ENCODE measurements at regions not wholly inside any gene's neighbourhood (a gene's known extent, or its start where the extent isn't known, plus 50 kb on each side); places are given as distances from the start of the nearest gene placed in this dataset.
"Not testable (repeated sequence)": the region's sequence is repeated elsewhere in the genome, so short reads cannot be mapped to it uniquely, and the experiment has no call there.

GRCh38 chr4:1572964-1573720 lies 111.0 kb downstream of the FAM53A start:
- DNase-seq (ENCODE audit: low read depth in 2 of 2): no peak

GRCh38 chr4:1572521-1572920 lies 111.6 kb downstream of the FAM53A start:
- DNase-seq (ENCODE audit: low read depth in 2 of 2): no peak

GRCh38 chr4:1572010-1572385 lies 112.1 kb downstream of the FAM53A start:
- DNase-seq (ENCODE audit: low read depth in 2 of 2): no peak

- DNase-seq (ENCODE audit: low read depth in 2 of 2): no peak
These were observed 112.7 kb downstream of the FAM53A start for GRCh38 chr4:1571165-1572009.

GRCh38 chr4:1570291-1571164 lies 113.6 kb downstream of the FAM53A start:
- no peak for DNase-seq (ENCODE audit: low read depth in 2 of 2)

- no peak for DNase-seq (ENCODE audit: low read depth in 2 of 2)
These were observed 114.5 kb downstream of the FAM53A start for GRCh38 chr4:1569461-1570151.

GRCh38 chr4:1568855-1569460 lies 115.2 kb downstream of the FAM53A start:
- no peak for DNase-seq (ENCODE audit: low read depth in 2 of 2)

GRCh38 chr4:1567808-1568581 lies 116.1 kb downstream of the FAM53A start:
- no peak for DNase-seq (ENCODE audit: low read depth in 2 of 2)

GRCh38 chr4:1567519-1567807 lies 116.7 kb downstream of the FAM53A start:
- DNase-seq (ENCODE audit: low read depth in 2 of 2): no peak

GRCh38 chr4:1566838-1567518 lies 117.1 kb downstream of the FAM53A start:
- DNase-seq (ENCODE audit: low read depth in 2 of 2): no peak

- not testable (repeated sequence) for DNase-seq (ENCODE audit: low read depth in 2 of 2)
These were observed 117.7 kb downstream of the FAM53A start for GRCh38 chr4:1566301-1566837.

GRCh38 chr4:1565598-1566295 lies 118.4 kb downstream of the FAM53A start:
- DNase-seq (ENCODE audit: low read depth in 2 of 2): no peak

GRCh38 chr4:1564535-1565375 lies 119.4 kb downstream of the FAM53A start:
- DNase-seq (ENCODE audit: low read depth in 2 of 2): no peak

- DNase-seq (ENCODE audit: low read depth in 2 of 2): no peak
These were observed 120.2 kb downstream of the FAM53A start for GRCh38 chr4:1563768-1564485.

GRCh38 chr4:1563241-1563640 lies 120.9 kb downstream of the FAM53A start:
- no peak for DNase-seq (ENCODE audit: low read depth in 2 of 2)

GRCh38 chr4:1562771-1563170 lies 121.3 kb downstream of the FAM53A start:
- no peak for DNase-seq (ENCODE audit: low read depth in 2 of 2)

- DNase-seq (ENCODE audit: low read depth in 2 of 2): no peak
These were observed 121.7 kb downstream of the FAM53A start for GRCh38 chr4:1562371-1562770.

Data from stimulated activated CD8-positive, alpha-beta memory T cell treated with anti-CD3 and anti-CD28 coated beads, Interleukin-15, amount 100 ng/mL, for 4 hours (primary cell).